ENCODE measurements at regions not wholly inside any gene's neighbourhood (a gene's known extent, or its start where the extent isn't known, plus 50 kb on each side); places are given as distances from the start of the nearest gene placed in this dataset.

DNA sequence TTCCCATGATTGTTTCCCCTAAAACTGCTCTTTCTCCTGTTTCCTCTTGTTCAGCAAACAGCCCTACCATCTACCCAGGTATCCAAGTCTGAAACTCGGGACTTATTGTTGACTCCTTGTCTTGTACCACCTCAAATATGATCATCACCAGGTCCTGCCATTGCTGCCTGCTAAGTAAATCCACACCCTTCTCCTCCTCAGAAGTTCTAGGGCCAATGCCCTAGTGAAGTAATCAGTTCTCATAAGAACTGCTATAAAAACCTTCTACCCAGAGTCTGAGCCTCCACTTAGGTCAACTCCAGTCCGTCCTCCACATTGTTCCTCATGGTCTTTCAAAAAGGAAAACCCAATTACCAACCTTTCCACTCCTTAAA, 77.0 kb upstream of the IL12A start:
- TF ChIP-seq POLR2A (IDR thresholded peaks at IDR 0.05), result no peak
- TF ChIP-seq, protein P1, sequence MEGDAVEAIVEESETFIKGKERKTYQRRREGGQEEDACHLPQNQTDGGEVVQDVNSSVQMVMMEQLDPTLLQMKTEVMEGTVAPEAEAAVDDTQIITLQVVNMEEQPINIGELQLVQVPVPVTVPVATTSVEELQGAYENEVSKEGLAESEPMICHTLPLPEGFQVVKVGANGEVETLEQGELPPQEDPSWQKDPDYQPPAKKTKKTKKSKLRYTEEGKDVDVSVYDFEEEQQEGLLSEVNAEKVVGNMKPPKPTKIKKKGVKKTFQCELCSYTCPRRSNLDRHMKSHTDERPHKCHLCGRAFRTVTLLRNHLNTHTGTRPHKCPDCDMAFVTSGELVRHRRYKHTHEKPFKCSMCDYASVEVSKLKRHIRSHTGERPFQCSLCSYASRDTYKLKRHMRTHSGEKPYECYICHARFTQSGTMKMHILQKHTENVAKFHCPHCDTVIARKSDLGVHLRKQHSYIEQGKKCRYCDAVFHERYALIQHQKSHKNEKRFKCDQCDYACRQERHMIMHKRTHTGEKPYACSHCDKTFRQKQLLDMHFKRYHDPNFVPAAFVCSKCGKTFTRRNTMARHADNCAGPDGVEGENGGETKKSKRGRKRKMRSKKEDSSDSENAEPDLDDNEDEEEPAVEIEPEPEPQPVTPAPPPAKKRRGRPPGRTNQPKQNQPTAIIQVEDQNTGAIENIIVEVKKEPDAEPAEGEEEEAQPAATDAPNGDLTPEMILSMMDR (IDR thresholded peaks at IDR 0.05), result no peak
